GM12872 (cell line): ENCODE measurements at regions not wholly inside any gene's neighbourhood (a gene's known extent, or its start where the extent isn't known, plus 50 kb on each side); places are given as distances from the start of the nearest gene placed in this dataset.

ENCODE experiments used
- CTCF ChIP-seq: IDR thresholded peaks from 3 replicates; pipeline ENCODE4 v1.5.1; 2011; ENCODE audit warnings: low read depth, mild to moderate bottlenecking, low read length, moderate library complexity; ENCODE audit not compliant: insufficient read depth

- no peak for TF ChIP-seq CTCF
Measured at GRCh38 chr10:131500181-131500580, 188.7 kb upstream of the TCERG1L start.

- TF ChIP-seq CTCF, result no peak
Measured at GRCh38 chr10:131500892-131501291, 189.4 kb upstream of the TCERG1L start.

GRCh38 chr10:131503992-131504391, 192.5 kb upstream of the TCERG1L start:
- TF ChIP-seq CTCF, result no peak

GRCh38 chr10:131511391-131511790, 199.9 kb upstream of the TCERG1L start:
- no peak for TF ChIP-seq CTCF

GRCh38 chr10:131512852-131513251, 201.3 kb upstream of the TCERG1L start:
- no peak for TF ChIP-seq CTCF

- no peak for TF ChIP-seq CTCF
Measured at GRCh38 chr10:131513445-131513844, 201.9 kb upstream of the TCERG1L start.

- no peak for TF ChIP-seq CTCF
Measured at GRCh38 chr10:131513901-131514300, 202.4 kb upstream of the TCERG1L start.

- TF ChIP-seq CTCF, result no peak
Measured at GRCh38 chr10:131514454-131514853, 202.9 kb upstream of the TCERG1L start.
